GM12892 (cell line): ENCODE measurements at regions not wholly inside any gene's neighbourhood (a gene's known extent, or its start where the extent isn't known, plus 50 kb on each side); places are given as distances from the start of the nearest gene placed in this dataset.

Experiments used
- POLR2A ChIP-seq: IDR thresholded peaks from 2 replicates; pipeline ENCODE4 v1.6.1; 2011; ENCODE audit warnings: low read depth, low read length, control low read depth
- POLR2AphosphoS5 ChIP-seq: IDR thresholded peaks from 2 replicates; pipeline ENCODE4 v1.6.1; 2011; ENCODE audit warnings: low read depth, low read length, control low read depth
- TAF1 ChIP-seq: IDR thresholded peaks from 2 replicates; pipeline ENCODE4 v1.6.1; 2011; ENCODE audit warnings: low read depth, mild to moderate bottlenecking, control low read depth, low read length, borderline replicate concordance

GRCh38 chr2:22788749-22789327, 596.1 kb upstream of the KLHL29 start:
- TF ChIP-seq POLR2AphosphoS5 (no peak), POLR2A (no peak), TAF1 (no peak)
